ENCODE measurements at regions not wholly inside any gene's neighbourhood (a gene's known extent, or its start where the extent isn't known, plus 50 kb on each side); places are given as distances from the start of the nearest gene placed in this dataset.

GRCh38 chr9:87249029-87249428 lies 248.6 kb upstream of the DAPK1 start:
- TF ChIP-seq CTCF (IDR thresholded peaks at IDR 0.05; ENCODE audit: low read depth, low read length, poor library complexity, severe bottlenecking) (no peak), EZH2phosphoT487 (IDR thresholded peaks at IDR 0.05; ENCODE audit: borderline replicate concordance, low read length) (no peak)

Data from DOHH2 (cell line).